Liver (tissue), 8 donors: ENCODE measurements at regions not wholly inside any gene's neighbourhood (a gene's known extent, or its start where the extent isn't known, plus 50 kb on each side); places are given as distances from the start of the nearest gene placed in this dataset.

ENCODE experiments used
- DNase-seq: peaks from one replicate; pipeline ENCODE4 v3.0.0-alpha.2; 2017; ENCODE audit warnings: low spot score
- H3K27ac ChIP-seq, 2 donors: one replicate each; pipeline ENCODE4 v1.7.0; 2013; ENCODE audit warnings: inconsistent platforms in 2 of 2, low read length in 2 of 2, control low read depth in 1 of 2, low read depth in 1 of 2, mild to moderate bottlenecking in 1 of 2
- H3K27me3 ChIP-seq, 4 donors: one replicate each; pipeline versions ENCODE4 v1.6.1 to v1.7.0; 2013; ENCODE audit warnings: low read length in 3 of 4, inconsistent platforms in 1 of 4, mild to moderate bottlenecking in 1 of 4, moderate library complexity in 1 of 4; ENCODE audit not compliant: control insufficient read depth in 4 of 4, insufficient read depth in 4 of 4
- H3K36me3 ChIP-seq, 4 donors: one replicate each; pipeline versions ENCODE4 v1.6.1 to v1.7.0; 2013; ENCODE audit warnings: low read length in 3 of 4, mild to moderate bottlenecking in 3 of 4, low read depth in 1 of 4, moderate library complexity in 1 of 4; ENCODE audit not compliant: control insufficient read depth in 4 of 4, insufficient read depth in 3 of 4
- H3K4me1 ChIP-seq, 4 donors: one replicate each; pipeline versions ENCODE4 v1.6.1 to v1.7.0; 2013; ENCODE audit warnings: low read length in 3 of 4, mild to moderate bottlenecking in 3 of 4, moderate library complexity in 1 of 4; ENCODE audit not compliant: control insufficient read depth in 4 of 4, insufficient read depth in 4 of 4
- H3K4me3 ChIP-seq, 3 donors: one replicate each; pipeline versions ENCODE4 v1.6.1 to v1.7.0; 2013; ENCODE audit warnings: low read length in 3 of 3, control low read depth in 1 of 3, low read depth in 1 of 3, mild to moderate bottlenecking in 1 of 3
- H3K9ac ChIP-seq, 2 donors: one replicate each; pipeline ENCODE4 v1.7.0; 2013; ENCODE audit warnings: low read length in 2 of 2, mild to moderate bottlenecking in 2 of 2, moderate library complexity in 2 of 2, control low read depth in 1 of 2, low read depth in 1 of 2
- H3K9me3 ChIP-seq, 4 donors: one replicate each; pipeline versions ENCODE4 v1.6.1 to v1.7.0; 2013; ENCODE audit warnings: low read length in 3 of 4; ENCODE audit not compliant: control insufficient read depth in 4 of 4
- EGR1 ChIP-seq, 2 donors: IDR thresholded peaks; 2 replicates each; pipeline ENCODE4 v1.6.1; 2016 to 2018; ENCODE audit warnings: antibody characterized with exemption in 2 of 2, low read depth in 2 of 2
- FOXA1 ChIP-seq: IDR thresholded peaks from 2 replicates; pipeline ENCODE4 v1.6.1; 2016; ENCODE audit warnings: antibody characterized with exemption
- FOXA2 ChIP-seq: IDR thresholded peaks from 2 replicates; pipeline ENCODE4 v1.6.1; 2016; ENCODE audit warnings: antibody characterized with exemption
- GABPA ChIP-seq, 2 donors: IDR thresholded peaks in 1 of 2; conservative IDR thresholded peaks in 1 of 2; 2 replicates each; pipeline ENCODE4 v1.6.1; 2016; ENCODE audit warnings: antibody characterized with exemption in 2 of 2, mild to moderate bottlenecking in 1 of 2, moderate library complexity in 1 of 2
- HNF4A ChIP-seq, 2 donors: conservative IDR thresholded peaks; 2 replicates each; pipeline ENCODE4 v1.6.1; 2016; ENCODE audit warnings: antibody characterized with exemption in 2 of 2, mild to moderate bottlenecking in 2 of 2
- HNF4G ChIP-seq: IDR thresholded peaks from 2 replicates; pipeline ENCODE4 v1.6.1; 2016; ENCODE audit warnings: antibody characterized with exemption
- JUND ChIP-seq, 2 donors: IDR thresholded peaks; 2 replicates each; pipeline ENCODE4 v1.6.1; 2016; ENCODE audit warnings: antibody characterized with exemption in 2 of 2
- NR2F2 ChIP-seq: IDR thresholded peaks from 2 replicates; pipeline ENCODE4 v1.6.1; 2016; ENCODE audit warnings: antibody characterized with exemption
- RAD21 ChIP-seq, 2 donors: IDR thresholded peaks; 2 replicates each; pipeline ENCODE4 v1.6.1; 2016; ENCODE audit warnings: antibody characterized with exemption in 2 of 2, mild to moderate bottlenecking in 2 of 2
- RXRA ChIP-seq, 2 donors: IDR thresholded peaks; 2 replicates each; pipeline ENCODE4 v1.6.1; 2017 to 2018; ENCODE audit warnings: antibody characterized with exemption in 2 of 2, mild to moderate bottlenecking in 1 of 2
- TAF1 ChIP-seq: conservative IDR thresholded peaks from 2 replicates; pipeline ENCODE4 v1.6.1; 2016; ENCODE audit warnings: antibody characterized with exemption, mild to moderate bottlenecking
- YY1 ChIP-seq: IDR thresholded peaks from 2 replicates; pipeline ENCODE4 v1.6.1; 2016; ENCODE audit warnings: antibody characterized with exemption, mild to moderate bottlenecking
- WGBS: extraction: QIAGEN DNeasy Blood & Tissue Kit; methylation state at CpG from one replicate; pipeline ENCODE4 v1.1.7; 2013; 5-methylcytosine and 5-hydroxymethylcytosine counted together
- TF ChIP-seq, protein P1 (sequence below): IDR thresholded peaks from 2 replicates; pipeline ENCODE4 v1.6.1; 2016; ENCODE audit warnings: antibody characterized with exemption
- TF ChIP-seq, protein P2 (sequence below): fragments of 150-350 bp; IDR thresholded peaks from 2 replicates; pipeline ENCODE4 v1.5.1; 2017; ENCODE audit warnings: improper control_type of control experiment, low read depth, low read length; ENCODE audit not compliant: missing input control
- TF ChIP-seq, protein P3 (sequence below): IDR thresholded peaks from 2 replicates; pipeline ENCODE4 v1.6.1; 2016; ENCODE audit warnings: antibody characterized with exemption
- TF ChIP-seq, protein P4 (sequence below): IDR thresholded peaks from 2 replicates; pipeline ENCODE4 v1.6.1; 2016; ENCODE audit warnings: antibody characterized with exemption, mild to moderate bottlenecking
- TF ChIP-seq, protein P5 (sequence below): IDR thresholded peaks from 2 replicates; pipeline ENCODE4 v1.6.1; 2016; ENCODE audit warnings: antibody characterized with exemption
- donor health status: healthy.
- donor health status: healthy.
- donor health status: healthy.
- donor health status: healthy.
- donor health status: healthy.

DNA sequence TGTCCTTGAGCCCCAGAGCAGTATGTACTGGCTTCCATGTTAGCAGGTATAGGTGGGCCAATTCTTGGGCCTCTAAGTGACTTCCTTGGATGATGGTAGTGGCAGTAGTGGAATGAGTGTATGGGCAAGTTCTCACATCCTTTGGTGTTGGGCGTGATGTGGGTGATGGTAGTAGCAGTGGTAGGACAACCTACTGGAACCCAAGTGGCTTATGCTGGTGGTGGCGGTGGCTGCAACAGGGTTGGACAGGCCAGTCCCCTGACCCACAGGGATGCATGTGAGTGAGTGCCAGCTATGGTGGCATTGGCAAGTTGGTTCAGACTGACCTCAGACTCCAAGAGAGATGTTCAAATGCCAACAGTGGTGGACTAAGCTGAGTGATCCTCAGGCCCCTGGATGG is 1228.2 kb downstream of the ROBO2 start (continued):
- TF ChIP-seq, protein P1, sequence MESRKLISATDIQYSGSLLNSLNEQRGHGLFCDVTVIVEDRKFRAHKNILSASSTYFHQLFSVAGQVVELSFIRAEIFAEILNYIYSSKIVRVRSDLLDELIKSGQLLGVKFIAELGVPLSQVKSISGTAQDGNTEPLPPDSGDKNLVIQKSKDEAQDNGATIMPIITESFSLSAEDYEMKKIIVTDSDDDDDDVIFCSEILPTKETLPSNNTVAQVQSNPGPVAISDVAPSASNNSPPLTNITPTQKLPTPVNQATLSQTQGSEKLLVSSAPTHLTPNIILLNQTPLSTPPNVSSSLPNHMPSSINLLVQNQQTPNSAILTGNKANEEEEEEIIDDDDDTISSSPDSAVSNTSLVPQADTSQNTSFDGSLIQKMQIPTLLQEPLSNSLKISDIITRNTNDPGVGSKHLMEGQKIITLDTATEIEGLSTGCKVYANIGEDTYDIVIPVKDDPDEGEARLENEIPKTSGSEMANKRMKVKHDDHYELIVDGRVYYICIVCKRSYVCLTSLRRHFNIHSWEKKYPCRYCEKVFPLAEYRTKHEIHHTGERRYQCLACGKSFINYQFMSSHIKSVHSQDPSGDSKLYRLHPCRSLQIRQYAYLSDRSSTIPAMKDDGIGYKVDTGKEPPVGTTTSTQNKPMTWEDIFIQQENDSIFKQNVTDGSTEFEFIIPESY: no peak
- TF ChIP-seq FOXA1 (no peak), RXRA (IDR thresholded peaks at IDR 0.05) (no peak), FOXA2 (no peak), NR2F2 (no peak)

DNA sequence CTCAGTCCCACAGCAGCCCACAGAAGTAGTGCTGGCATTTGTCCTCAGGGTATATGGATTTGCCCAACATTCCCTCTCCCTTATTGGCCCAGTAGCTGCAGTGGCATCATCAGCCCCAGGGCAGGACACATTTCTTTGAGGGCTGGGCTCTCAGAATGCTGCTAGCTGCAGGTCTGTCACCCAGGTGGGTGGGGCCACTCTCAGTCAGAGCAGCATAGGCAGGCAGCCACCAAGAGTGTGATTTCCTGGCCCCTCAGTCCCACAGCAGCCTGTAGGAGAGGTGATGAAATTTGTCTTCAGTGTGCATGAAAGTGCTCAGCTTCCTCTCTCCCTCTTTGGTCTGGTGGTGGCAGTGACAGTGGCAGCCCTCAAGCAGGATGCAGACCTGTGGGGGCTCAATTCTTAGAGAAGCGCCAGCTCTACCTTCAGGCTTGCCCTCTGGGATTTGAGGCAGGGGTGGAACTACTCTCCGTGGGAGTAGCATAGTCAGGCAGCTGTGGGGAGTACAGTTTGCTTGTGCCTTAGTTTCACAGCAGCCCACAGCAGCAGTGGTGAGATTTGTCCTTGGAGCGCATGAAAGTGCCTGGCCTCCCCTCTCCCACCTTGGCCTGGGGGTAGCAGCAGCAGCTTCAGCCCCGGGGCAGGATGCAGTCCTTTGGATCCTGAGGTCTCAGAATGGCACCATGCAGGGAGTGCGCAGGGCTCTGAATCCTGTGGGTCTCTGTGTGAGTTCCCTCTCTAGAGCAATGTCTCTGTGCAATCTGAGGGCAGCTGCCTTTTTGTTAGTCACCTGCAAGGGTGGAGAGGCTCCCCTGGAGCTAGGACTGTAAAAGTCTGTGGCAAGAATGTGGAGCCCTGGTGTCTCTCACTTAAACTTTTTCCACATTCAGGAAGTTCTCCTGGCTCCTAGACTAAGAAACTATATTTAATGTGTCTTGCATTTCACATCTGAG is 1229.1 kb downstream of the ROBO2 start:
- Histone ChIP-seq H3K36me3 (no peaks in the 10 kb centered on the region), H3K9ac (no peak overlapping the region), H3K9me3 (peaks cover 0 to 6% (median 2%) of the 10 kb centered on the region in 4 donors), H3K4me3 (no peak overlapping the region), H3K27ac (no peak overlapping the region), H3K4me1 (no peaks in the 10 kb centered on the region), H3K27me3 (peaks cover 0 to 2% (median 0%) of the 10 kb centered on the region in 4 donors)
- TF ChIP-seq, protein P2, sequence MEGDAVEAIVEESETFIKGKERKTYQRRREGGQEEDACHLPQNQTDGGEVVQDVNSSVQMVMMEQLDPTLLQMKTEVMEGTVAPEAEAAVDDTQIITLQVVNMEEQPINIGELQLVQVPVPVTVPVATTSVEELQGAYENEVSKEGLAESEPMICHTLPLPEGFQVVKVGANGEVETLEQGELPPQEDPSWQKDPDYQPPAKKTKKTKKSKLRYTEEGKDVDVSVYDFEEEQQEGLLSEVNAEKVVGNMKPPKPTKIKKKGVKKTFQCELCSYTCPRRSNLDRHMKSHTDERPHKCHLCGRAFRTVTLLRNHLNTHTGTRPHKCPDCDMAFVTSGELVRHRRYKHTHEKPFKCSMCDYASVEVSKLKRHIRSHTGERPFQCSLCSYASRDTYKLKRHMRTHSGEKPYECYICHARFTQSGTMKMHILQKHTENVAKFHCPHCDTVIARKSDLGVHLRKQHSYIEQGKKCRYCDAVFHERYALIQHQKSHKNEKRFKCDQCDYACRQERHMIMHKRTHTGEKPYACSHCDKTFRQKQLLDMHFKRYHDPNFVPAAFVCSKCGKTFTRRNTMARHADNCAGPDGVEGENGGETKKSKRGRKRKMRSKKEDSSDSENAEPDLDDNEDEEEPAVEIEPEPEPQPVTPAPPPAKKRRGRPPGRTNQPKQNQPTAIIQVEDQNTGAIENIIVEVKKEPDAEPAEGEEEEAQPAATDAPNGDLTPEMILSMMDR: no peak
- TF ChIP-seq NR2F2 (no peak), HNF4A (conservative IDR thresholded peaks at IDR 0.05) (no peak), GABPA (IDR thresholded peaks at IDR 0.05 in 1 of 2, conservative IDR thresholded peaks at IDR 0.05 in 1 of 2) (no peak), RAD21 (IDR thresholded peaks at IDR 0.05) (no peak)
- TF ChIP-seq, protein P1: no peak
- no peak for DNase-seq
- WGBS: 76% methylated on average over 5 of the region's 5 CpGs

DNA sequence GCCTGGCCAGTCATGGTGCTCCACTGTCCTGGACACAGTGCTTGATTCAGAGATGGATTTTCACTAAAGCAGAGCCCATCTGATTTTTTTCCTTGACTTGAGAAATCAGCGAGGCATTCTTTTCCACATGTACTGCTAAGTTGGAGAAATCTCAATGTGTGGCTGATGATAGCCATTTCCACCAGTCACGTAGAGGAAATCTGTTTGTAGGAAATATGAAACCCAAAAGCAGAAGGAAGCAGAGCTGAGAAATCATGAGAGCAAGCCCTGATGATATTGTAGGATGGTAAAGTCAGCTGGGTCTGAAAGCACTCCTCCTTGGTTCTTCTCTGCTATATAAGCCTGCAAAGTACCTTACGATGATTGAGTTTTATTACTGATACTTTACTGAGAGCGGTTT is 1233.4 kb downstream of the ROBO2 start:
- no peaks in the 10 kb centered on the region for H3K9me3 ChIP-seq
- H3K27ac ChIP-seq: no peak overlapping the region
- H3K36me3 ChIP-seq: no peaks in the 10 kb centered on the region
- H3K27me3 ChIP-seq: peaks cover 0 to 2% (median 0%) of the 10 kb centered on the region in 4 donors
- 74% methylated on average over 4 of the region's 4 CpGs for WGBS
- H3K9ac ChIP-seq: no peak overlapping the region
- H3K4me1 ChIP-seq: no peaks in the 10 kb centered on the region
- no peak for DNase-seq
- no peak for TF ChIP-seq HNF4A (conservative IDR thresholded peaks at IDR 0.05)
- no peak for TF ChIP-seq EGR1 (IDR thresholded peaks at IDR 0.05; ENCODE audit: low read depth in 2 of 2)
- TF ChIP-seq, protein P3, sequence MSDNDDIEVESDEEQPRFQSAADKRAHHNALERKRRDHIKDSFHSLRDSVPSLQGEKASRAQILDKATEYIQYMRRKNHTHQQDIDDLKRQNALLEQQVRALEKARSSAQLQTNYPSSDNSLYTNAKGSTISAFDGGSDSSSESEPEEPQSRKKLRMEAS: no peak
- TF ChIP-seq, protein P4, sequence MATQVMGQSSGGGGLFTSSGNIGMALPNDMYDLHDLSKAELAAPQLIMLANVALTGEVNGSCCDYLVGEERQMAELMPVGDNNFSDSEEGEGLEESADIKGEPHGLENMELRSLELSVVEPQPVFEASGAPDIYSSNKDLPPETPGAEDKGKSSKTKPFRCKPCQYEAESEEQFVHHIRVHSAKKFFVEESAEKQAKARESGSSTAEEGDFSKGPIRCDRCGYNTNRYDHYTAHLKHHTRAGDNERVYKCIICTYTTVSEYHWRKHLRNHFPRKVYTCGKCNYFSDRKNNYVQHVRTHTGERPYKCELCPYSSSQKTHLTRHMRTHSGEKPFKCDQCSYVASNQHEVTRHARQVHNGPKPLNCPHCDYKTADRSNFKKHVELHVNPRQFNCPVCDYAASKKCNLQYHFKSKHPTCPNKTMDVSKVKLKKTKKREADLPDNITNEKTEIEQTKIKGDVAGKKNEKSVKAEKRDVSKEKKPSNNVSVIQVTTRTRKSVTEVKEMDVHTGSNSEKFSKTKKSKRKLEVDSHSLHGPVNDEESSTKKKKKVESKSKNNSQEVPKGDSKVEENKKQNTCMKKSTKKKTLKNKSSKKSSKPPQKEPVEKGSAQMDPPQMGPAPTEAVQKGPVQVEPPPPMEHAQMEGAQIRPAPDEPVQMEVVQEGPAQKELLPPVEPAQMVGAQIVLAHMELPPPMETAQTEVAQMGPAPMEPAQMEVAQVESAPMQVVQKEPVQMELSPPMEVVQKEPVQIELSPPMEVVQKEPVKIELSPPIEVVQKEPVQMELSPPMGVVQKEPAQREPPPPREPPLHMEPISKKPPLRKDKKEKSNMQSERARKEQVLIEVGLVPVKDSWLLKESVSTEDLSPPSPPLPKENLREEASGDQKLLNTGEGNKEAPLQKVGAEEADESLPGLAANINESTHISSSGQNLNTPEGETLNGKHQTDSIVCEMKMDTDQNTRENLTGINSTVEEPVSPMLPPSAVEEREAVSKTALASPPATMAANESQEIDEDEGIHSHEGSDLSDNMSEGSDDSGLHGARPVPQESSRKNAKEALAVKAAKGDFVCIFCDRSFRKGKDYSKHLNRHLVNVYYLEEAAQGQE: no peak
- TF ChIP-seq NR2F2: no peak
- no peak for TF ChIP-seq JUND (IDR thresholded peaks at IDR 0.05)
- TF ChIP-seq, protein P1: no peak
- no peak for TF ChIP-seq FOXA2
- TF ChIP-seq TAF1: no peak
- no peak for TF ChIP-seq YY1
- TF ChIP-seq, protein P5, sequence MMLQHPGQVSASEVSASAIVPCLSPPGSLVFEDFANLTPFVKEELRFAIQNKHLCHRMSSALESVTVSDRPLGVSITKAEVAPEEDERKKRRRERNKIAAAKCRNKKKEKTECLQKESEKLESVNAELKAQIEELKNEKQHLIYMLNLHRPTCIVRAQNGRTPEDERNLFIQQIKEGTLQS: no peak
- no peak for TF ChIP-seq RAD21 (IDR thresholded peaks at IDR 0.05)
- no peak for TF ChIP-seq HNF4G
- no peak overlapping the region for H3K4me3 ChIP-seq
